Right atrium auricular region (tissue), 2 donors: ENCODE measurements at regions not wholly inside any gene's neighbourhood (a gene's known extent, or its start where the extent isn't known, plus 50 kb on each side); places are given as distances from the start of the nearest gene placed in this dataset.
"Not testable (repeated sequence)": the region's sequence is repeated elsewhere in the genome, so short reads cannot be mapped to it uniquely, and the experiment has no call there.

ENCODE experiments used
- DNase-seq: peaks from one replicate; pipeline ENCODE4 v3.0.0-alpha.2; 2019; ENCODE audit warnings: low spot score
- H3K27ac ChIP-seq, 2 donors: fragments of 200-600 bp; sonication (generic); 1 replicate in 1 of 2; 2 replicates in 1 of 2; pipeline ENCODE4 v1.5.1; 2016 to 2019
- H3K27me3 ChIP-seq, 2 donors: fragments of 200-600 bp; sonication (generic); one replicate each; pipeline versions ENCODE4 v1.5.1 to v1.6.0; 2017 to 2019
- H3K36me3 ChIP-seq: fragments of 200-600 bp; sonication (generic); one replicate; pipeline ENCODE4 v1.5.1; 2016
- H3K4me1 ChIP-seq, 2 donors: fragments of 200-600 bp; sonication (generic); one replicate each; pipeline versions ENCODE4 v1.5.1 to v1.6.0; 2017 to 2019
- H3K4me3 ChIP-seq, 2 donors: fragments of 200-600 bp; sonication (generic); 1 replicate in 1 of 2; 2 replicates in 1 of 2; pipeline ENCODE4 v1.5.1; 2017 to 2019; ENCODE audit warnings: mild to moderate bottlenecking in 1 of 2, moderate library complexity in 1 of 2
- H3K9me3 ChIP-seq, 2 donors: fragments of 200-600 bp; sonication (generic); one replicate each; pipeline ENCODE4 v1.5.1; 2019
- CTCF ChIP-seq, 2 donors: fragments of 200-600 bp; sonication (generic); IDR thresholded peaks; one replicate each; pipeline ENCODE4 v1.5.1; 2019; ENCODE audit warnings: antibody characterized with exemption in 2 of 2

- not testable (repeated sequence) for H3K27me3 ChIP-seq, H3K4me3 ChIP-seq, H3K36me3 ChIP-seq, H3K4me1 ChIP-seq, DNase-seq, H3K9me3 ChIP-seq, H3K27ac ChIP-seq
Measured at GRCh38 chr1:95167503-95167902, 50.3 kb downstream of the TLCD4 start.

GRCh38 chr1:95168028-95168427 is 50.9 kb downstream of the TLCD4 start:
- no peaks in the 10 kb centered on the region for H3K36me3 ChIP-seq
- H3K4me1 ChIP-seq = no peaks in the 10 kb centered on the region
- no peak for DNase-seq
- H3K27ac ChIP-seq = no peak overlapping the region
- no peak for TF ChIP-seq CTCF (IDR thresholded peaks at IDR 0.05)
- no peak overlapping the region for H3K4me3 ChIP-seq
- no peaks in the 10 kb centered on the region for H3K9me3 ChIP-seq
- H3K27me3 ChIP-seq = no peaks in the 10 kb centered on the region

DNA sequence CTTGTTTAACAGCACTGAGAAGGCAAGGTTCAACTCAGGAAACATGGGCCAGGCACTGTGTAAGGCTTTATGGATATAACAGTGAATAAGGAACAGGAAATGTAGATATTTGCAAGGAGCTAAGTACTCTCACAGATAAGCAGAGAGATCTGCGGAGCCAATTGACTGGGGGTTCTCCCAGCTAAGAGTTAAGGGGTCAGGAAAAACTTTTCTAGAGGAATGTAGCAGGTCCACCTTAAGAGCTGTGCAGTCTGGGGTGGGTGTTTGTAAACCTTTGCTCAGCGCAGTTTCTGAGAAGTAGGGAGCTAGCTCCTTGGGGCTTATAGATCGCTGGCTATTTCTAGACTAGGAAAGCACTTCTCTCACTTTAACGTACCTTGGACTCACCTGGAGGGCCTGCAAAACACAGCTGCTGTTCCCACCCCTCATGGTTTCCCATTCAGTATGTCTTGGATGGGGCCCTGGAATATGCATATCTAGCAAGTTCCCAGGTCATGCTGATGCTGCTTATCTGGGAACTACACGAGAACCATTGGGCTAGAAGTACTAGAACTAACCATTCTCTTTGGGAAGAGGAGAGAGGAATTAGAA is 51.7 kb downstream of the TLCD4 start:
- H3K36me3 ChIP-seq = peaks cover 2% of the 10 kb centered on the region
- H3K27ac ChIP-seq = no peak overlapping the region
- no peaks in the 10 kb centered on the region for H3K9me3 ChIP-seq
- no peaks in the 10 kb centered on the region for H3K27me3 ChIP-seq
- no peak for TF ChIP-seq CTCF (IDR thresholded peaks at IDR 0.05)
- H3K4me3 ChIP-seq = no peak overlapping the region
- H3K4me1 ChIP-seq = no peaks in the 10 kb centered on the region
- no peak for DNase-seq

DNA sequence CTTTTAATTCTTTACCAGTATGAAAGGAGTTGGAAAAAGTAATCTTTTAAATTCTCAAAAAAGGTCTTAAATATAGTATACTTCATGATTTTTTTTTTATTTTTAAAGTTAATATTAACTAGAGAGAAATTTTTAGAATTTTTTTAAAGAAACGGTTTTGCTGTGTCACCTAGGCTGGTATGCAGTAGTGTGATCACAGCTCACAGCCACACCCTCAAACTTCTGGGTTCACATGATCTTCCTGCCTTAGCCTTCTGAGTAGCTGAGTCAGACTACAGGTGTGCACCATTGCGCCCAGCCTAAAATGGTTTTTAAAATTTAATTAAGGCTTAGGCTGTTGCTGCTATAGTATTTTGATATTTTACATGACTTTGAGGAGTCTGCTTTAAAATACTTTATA is 52.4 kb downstream of the TLCD4 start:
- no peak overlapping the region for H3K27ac ChIP-seq
- peaks cover 7% of the 10 kb centered on the region for H3K36me3 ChIP-seq
- DNase-seq = no peak
- H3K4me1 ChIP-seq = no peaks in the 10 kb centered on the region
- no peaks in the 10 kb centered on the region for H3K9me3 ChIP-seq
- no peaks in the 10 kb centered on the region for H3K27me3 ChIP-seq
- H3K4me3 ChIP-seq = no peak overlapping the region
- TF ChIP-seq CTCF (IDR thresholded peaks at IDR 0.05) = no peak

GRCh38 chr1:95171270-95172245 is 54.4 kb downstream of the TLCD4 start:
- Histone ChIP-seq H3K4me1 (no peaks in the 10 kb centered on the region), H3K36me3 (peaks cover 7% of the 10 kb centered on the region), H3K9me3 (no peaks in the 10 kb centered on the region), H3K27me3 (no peaks in the 10 kb centered on the region), H3K27ac (no peak overlapping the region), H3K4me3 (no peak overlapping the region)
- no peak for DNase-seq
- TF ChIP-seq CTCF (IDR thresholded peaks at IDR 0.05) = no peak

DNA sequence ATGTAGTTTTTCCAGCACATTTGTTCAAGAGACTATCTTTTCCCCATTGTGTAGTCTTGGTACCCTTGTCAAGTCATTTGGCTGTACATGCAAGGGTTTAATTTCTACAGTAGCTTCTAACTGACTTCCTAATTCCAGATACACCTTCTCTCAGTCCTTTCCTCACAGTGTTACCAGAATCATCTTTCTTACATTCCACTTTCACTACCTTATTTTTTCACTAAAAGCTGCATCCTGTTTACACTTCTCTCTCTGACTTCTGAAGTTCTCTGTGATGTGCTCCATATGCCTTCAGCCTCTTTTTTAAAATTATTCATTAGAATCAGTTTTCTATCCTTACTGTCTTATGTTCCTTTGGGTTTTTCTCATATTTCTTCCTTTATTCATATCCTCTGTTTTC is 57.1 kb upstream of the RWDD3 start:
- Histone ChIP-seq H3K27ac (no peak overlapping the region), H3K36me3 (peaks cover 7% of the 10 kb centered on the region), H3K4me3 (no peak overlapping the region), H3K27me3 (no peaks in the 10 kb centered on the region), H3K9me3 (no peaks in the 10 kb centered on the region), H3K4me1 (peaks cover 0 to 10% of the 10 kb centered on the region in 2 donors)
- DNase-seq = no peak
- no peak for TF ChIP-seq CTCF (IDR thresholded peaks at IDR 0.05)
